SK-N-SH treated with all-trans-retinoic acid at 6 μM for 48 hours (cell line): ENCODE measurements at regions not wholly inside any gene's neighbourhood (a gene's known extent, or its start where the extent isn't known, plus 50 kb on each side); places are given as distances from the start of the nearest gene placed in this dataset.

Source experiments
- ATAC-seq: fragments of 200-7000 bp; cut with Tn5 transposase; 3 replicates; pipeline ENCODE4 v1.9.1; 2020; ENCODE audit warnings: mild to moderate bottlenecking, moderate library complexity
- ARNTL ChIP-seq: fragments of 450-650 bp; formaldehyde crosslinking; IDR thresholded peaks from 2 replicates; pipeline ENCODE4 v1.5.0; 2020; ENCODE audit warnings: low read depth, mild to moderate bottlenecking, moderate library complexity, borderline replicate concordance
- BACH2 ChIP-seq: fragments of 250-450 bp; sonication (Bioruptor Pico); IDR thresholded peaks from 2 replicates; pipeline ENCODE4 v1.9.0; 2021; ENCODE audit warnings: mild to moderate bottlenecking, borderline replicate concordance
- CSDC2 ChIP-seq: fragments of 250-450 bp; sonication (Bioruptor Pico); IDR thresholded peaks from 2 replicates; pipeline ENCODE4 v1.5.0; 2020; ENCODE audit warnings: mild to moderate bottlenecking, moderate library complexity
- ESRRG ChIP-seq: fragments of 250-450 bp; sonication (Bioruptor Pico); IDR thresholded peaks from 2 replicates; pipeline ENCODE4 v1.6.1; 2021; ENCODE audit warnings: mild to moderate bottlenecking
- GLIS3 ChIP-seq: fragments of 250-450 bp; sonication (Bioruptor Pico); IDR thresholded peaks from 2 replicates; pipeline ENCODE4 v1.5.0; 2020; ENCODE audit warnings: mild to moderate bottlenecking, moderate library complexity
- ISL1 ChIP-seq: fragments of 250-450 bp; sonication (Bioruptor Pico); IDR thresholded peaks from 2 replicates; pipeline ENCODE4 v2.1.2; 2022; ENCODE audit warnings: mild to moderate bottlenecking, moderate library complexity
- OSR1 ChIP-seq: fragments of 250-450 bp; sonication (Bioruptor Pico); IDR thresholded peaks from 2 replicates; pipeline ENCODE4 v1.8.0; 2022; ENCODE audit warnings: moderate library complexity, mild to moderate bottlenecking, inconsistent platforms
- PPARA ChIP-seq: fragments of 250-450 bp; sonication (Bioruptor Pico); IDR thresholded peaks from 2 replicates; pipeline ENCODE4 v1.5.0; 2020; ENCODE audit warnings: mild to moderate bottlenecking, borderline replicate concordance
- RARB ChIP-seq: fragments of 250-450 bp; sonication (Bioruptor Pico); IDR thresholded peaks from 2 replicates; pipeline ENCODE4 v1.8.0; 2021; ENCODE audit warnings: mild to moderate bottlenecking, moderate library complexity
- SNAI2 ChIP-seq: fragments of 250-450 bp; sonication (Bioruptor Pico); IDR thresholded peaks from 2 replicates; pipeline ENCODE4 v1.5.0; 2020; ENCODE audit warnings: mild to moderate bottlenecking, moderate library complexity
- TCF4 ChIP-seq: fragments of 250-450 bp; sonication (Bioruptor Pico); IDR thresholded peaks from 2 replicates; pipeline ENCODE4 v1.8.0; 2021; ENCODE audit warnings: mild to moderate bottlenecking, moderate library complexity, borderline replicate concordance
- TOX ChIP-seq: fragments of 250-450 bp; sonication (Bioruptor Pico); IDR thresholded peaks from 2 replicates; pipeline ENCODE4 v1.8.0; 2021; ENCODE audit warnings: mild to moderate bottlenecking, moderate library complexity, borderline replicate concordance
- ZC3H10 ChIP-seq: fragments of 250-450 bp; sonication (Bioruptor Pico); IDR thresholded peaks from 2 replicates; pipeline ENCODE4 v1.5.1; 2021; ENCODE audit warnings: mild to moderate bottlenecking, moderate library complexity
- ZFP3 ChIP-seq: fragments of 250-450 bp; sonication (Bioruptor Pico); IDR thresholded peaks from 2 replicates; pipeline ENCODE4 v1.5.0; 2020; ENCODE audit warnings: mild to moderate bottlenecking, moderate library complexity
- ZFP30 ChIP-seq: fragments of 450-650 bp; formaldehyde crosslinking; IDR thresholded peaks from 2 replicates; pipeline ENCODE4 v1.5.0; 2022; ENCODE audit warnings: mild to moderate bottlenecking, moderate library complexity
- ZNF565 ChIP-seq: fragments of 450-650 bp; formaldehyde crosslinking; conservative IDR thresholded peaks from 2 replicates; pipeline ENCODE4 v1.5.0; 2020; ENCODE audit warnings: low read depth, mild to moderate bottlenecking, moderate library complexity
- ZNF70 ChIP-seq: fragments of 450-650 bp; formaldehyde crosslinking; IDR thresholded peaks from 2 replicates; pipeline ENCODE4 v1.5.0; 2020; ENCODE audit warnings: mild to moderate bottlenecking, moderate library complexity
- ZNF8 ChIP-seq: fragments of 450-650 bp; formaldehyde crosslinking; IDR thresholded peaks from 2 replicates; pipeline ENCODE4 v1.5.0; 2020; ENCODE audit warnings: mild to moderate bottlenecking, moderate library complexity
- TF ChIP-seq, protein P1 (sequence below): fragments of 250-450 bp; sonication (Bioruptor Pico); IDR thresholded peaks from 2 replicates; pipeline ENCODE4 v1.8.0; 2021; ENCODE audit warnings: low read depth, mild to moderate bottlenecking, moderate library complexity, borderline replicate concordance
- TF ChIP-seq, protein P2 (sequence below): fragments of 250-450 bp; sonication (Bioruptor Pico); IDR thresholded peaks from 2 replicates; pipeline ENCODE4 v1.5.0; 2020; ENCODE audit warnings: mild to moderate bottlenecking, moderate library complexity
- TF ChIP-seq, protein P3 (sequence below): fragments of 250-450 bp; sonication (Bioruptor Pico); IDR thresholded peaks from 2 replicates; pipeline ENCODE4 v1.5.1; 2021; ENCODE audit warnings: mild to moderate bottlenecking, moderate library complexity
- TF ChIP-seq, protein P4 (sequence below): fragments of 250-450 bp; sonication (Bioruptor Pico); IDR thresholded peaks from 2 replicates; pipeline ENCODE4 v1.8.0; 2020; ENCODE audit warnings: mild to moderate bottlenecking, moderate library complexity, borderline replicate concordance
- TF ChIP-seq, protein P5 (sequence below): fragments of 250-450 bp; sonication (Bioruptor Pico); IDR thresholded peaks from 2 replicates; pipeline ENCODE4 v1.5.1; 2020; ENCODE audit warnings: low read depth, mild to moderate bottlenecking, moderate library complexity

DNA sequence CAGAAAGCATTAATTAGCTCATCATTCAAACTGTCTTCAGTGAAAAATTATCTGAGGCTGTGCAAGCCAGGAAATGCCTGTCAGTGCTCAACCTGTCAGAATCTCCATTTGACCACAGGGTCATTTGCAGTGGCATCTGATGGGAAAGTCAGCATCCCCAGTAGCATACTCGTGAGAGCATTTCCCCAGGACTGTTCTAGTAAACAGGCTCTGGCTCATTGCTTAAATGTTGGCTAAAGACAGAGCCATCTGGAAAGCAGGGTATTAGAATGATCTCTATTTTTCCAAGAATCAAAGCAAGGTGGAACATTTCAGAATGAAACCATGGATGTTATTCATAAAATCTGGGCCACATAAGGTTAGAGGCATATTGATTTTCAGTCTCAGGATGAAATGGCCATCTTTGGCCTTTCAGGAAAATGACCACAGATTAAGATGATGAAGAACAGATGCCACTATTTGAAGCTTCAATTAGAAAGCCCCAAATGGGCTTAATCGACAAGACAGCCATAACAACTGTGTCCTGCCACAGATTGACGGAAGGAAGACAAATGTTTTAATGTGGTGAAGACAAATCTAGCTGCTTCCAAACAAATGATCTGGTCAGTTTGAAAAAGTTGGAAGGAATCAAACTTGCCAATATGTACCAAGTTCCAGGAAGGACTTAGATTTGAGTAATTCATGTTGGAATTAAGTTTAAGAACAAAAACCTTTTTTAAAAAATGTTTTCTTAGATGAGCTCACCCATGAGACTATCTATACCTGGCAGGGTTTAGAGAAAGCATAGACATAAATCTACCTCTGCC, 94.0 kb upstream of the FAR2 start:
- TF ChIP-seq ISL1 (peak; percentile 77), ZFP3 (CRISPR knock-in tag) (0 out of 2 replicates have a peak, but pooled peaks have one; percentile 11), GLIS3 (peak; percentile 84; the same call in 1 of the 2 replicates), ZNF565 (CRISPR knock-in tag) (0 out of 2 replicates have a peak, but pooled peaks have one; percentile 57), OSR1 (CRISPR knock-in tag) (no peak), ZFP30 (no peak), RARB (CRISPR knock-in tag) (no peak), ZNF8 (CRISPR knock-in tag) (0 out of 2 replicates have a peak, but pooled peaks have one; percentile 24), ARNTL (CRISPR knock-in tag) (no peak), CSDC2 (CRISPR knock-in tag) (no peak), TCF4 (CRISPR knock-in tag) (peak; percentile 91), ESRRG (no peak; the same call in 1 of the 2 replicates), ZC3H10 (CRISPR knock-in tag) (no peak), TOX (peak; percentile 19; the same call in 1 of the 2 replicates), ZNF70 (CRISPR knock-in tag) (no peak), BACH2 (CRISPR knock-in tag) (no peak), PPARA (CRISPR knock-in tag) (no peak), SNAI2 (CRISPR knock-in tag) (0 out of 2 replicates have a peak, but pooled peaks have one; percentile 8)
- TF ChIP-seq, protein P1, sequence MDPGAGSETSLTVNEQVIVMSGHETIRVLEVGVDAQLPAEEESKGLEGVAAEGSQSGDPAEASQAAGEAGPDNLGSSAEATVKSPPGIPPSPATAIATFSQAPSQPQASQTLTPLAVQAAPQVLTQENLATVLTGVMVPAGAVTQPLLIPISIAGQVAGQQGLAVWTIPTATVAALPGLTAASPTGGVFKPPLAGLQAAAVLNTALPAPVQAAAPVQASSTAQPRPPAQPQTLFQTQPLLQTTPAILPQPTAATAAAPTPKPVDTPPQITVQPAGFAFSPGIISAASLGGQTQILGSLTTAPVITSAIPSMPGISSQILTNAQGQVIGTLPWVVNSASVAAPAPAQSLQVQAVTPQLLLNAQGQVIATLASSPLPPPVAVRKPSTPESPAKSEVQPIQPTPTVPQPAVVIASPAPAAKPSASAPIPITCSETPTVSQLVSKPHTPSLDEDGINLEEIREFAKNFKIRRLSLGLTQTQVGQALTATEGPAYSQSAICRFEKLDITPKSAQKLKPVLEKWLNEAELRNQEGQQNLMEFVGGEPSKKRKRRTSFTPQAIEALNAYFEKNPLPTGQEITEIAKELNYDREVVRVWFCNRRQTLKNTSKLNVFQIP (CRISPR knock-in tag): no peak
- TF ChIP-seq, protein P2, sequence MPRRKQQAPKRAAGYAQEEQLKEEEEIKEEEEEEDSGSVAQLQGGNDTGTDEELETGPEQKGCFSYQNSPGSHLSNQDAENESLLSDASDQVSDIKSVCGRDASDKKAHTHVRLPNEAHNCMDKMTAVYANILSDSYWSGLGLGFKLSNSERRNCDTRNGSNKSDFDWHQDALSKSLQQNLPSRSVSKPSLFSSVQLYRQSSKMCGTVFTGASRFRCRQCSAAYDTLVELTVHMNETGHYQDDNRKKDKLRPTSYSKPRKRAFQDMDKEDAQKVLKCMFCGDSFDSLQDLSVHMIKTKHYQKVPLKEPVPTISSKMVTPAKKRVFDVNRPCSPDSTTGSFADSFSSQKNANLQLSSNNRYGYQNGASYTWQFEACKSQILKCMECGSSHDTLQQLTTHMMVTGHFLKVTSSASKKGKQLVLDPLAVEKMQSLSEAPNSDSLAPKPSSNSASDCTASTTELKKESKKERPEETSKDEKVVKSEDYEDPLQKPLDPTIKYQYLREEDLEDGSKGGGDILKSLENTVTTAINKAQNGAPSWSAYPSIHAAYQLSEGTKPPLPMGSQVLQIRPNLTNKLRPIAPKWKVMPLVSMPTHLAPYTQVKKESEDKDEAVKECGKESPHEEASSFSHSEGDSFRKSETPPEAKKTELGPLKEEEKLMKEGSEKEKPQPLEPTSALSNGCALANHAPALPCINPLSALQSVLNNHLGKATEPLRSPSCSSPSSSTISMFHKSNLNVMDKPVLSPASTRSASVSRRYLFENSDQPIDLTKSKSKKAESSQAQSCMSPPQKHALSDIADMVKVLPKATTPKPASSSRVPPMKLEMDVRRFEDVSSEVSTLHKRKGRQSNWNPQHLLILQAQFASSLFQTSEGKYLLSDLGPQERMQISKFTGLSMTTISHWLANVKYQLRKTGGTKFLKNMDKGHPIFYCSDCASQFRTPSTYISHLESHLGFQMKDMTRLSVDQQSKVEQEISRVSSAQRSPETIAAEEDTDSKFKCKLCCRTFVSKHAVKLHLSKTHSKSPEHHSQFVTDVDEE: peak; percentile 75
- TF ChIP-seq, protein P3, sequence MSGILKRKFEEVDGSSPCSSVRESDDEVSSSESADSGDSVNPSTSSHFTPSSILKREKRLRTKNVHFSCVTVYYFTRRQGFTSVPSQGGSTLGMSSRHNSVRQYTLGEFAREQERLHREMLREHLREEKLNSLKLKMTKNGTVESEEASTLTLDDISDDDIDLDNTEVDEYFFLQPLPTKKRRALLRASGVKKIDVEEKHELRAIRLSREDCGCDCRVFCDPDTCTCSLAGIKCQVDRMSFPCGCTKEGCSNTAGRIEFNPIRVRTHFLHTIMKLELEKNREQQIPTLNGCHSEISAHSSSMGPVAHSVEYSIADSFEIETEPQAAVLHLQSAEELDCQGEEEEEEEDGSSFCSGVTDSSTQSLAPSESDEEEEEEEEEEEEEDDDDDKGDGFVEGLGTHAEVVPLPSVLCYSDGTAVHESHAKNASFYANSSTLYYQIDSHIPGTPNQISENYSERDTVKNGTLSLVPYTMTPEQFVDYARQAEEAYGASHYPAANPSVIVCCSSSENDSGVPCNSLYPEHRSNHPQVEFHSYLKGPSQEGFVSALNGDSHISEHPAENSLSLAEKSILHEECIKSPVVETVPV (CRISPR knock-in tag): 0 out of 2 replicates have a peak, but pooled peaks have one; percentile 12
- TF ChIP-seq, protein P4, sequence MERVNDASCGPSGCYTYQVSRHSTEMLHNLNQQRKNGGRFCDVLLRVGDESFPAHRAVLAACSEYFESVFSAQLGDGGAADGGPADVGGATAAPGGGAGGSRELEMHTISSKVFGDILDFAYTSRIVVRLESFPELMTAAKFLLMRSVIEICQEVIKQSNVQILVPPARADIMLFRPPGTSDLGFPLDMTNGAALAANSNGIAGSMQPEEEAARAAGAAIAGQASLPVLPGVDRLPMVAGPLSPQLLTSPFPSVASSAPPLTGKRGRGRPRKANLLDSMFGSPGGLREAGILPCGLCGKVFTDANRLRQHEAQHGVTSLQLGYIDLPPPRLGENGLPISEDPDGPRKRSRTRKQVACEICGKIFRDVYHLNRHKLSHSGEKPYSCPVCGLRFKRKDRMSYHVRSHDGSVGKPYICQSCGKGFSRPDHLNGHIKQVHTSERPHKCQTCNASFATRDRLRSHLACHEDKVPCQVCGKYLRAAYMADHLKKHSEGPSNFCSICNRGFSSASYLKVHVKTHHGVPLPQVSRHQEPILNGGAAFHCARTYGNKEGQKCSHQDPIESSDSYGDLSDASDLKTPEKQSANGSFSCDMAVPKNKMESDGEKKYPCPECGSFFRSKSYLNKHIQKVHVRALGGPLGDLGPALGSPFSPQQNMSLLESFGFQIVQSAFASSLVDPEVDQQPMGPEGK (CRISPR knock-in tag): no peak; the same call in 1 of the 2 replicates
- TF ChIP-seq, protein P5, sequence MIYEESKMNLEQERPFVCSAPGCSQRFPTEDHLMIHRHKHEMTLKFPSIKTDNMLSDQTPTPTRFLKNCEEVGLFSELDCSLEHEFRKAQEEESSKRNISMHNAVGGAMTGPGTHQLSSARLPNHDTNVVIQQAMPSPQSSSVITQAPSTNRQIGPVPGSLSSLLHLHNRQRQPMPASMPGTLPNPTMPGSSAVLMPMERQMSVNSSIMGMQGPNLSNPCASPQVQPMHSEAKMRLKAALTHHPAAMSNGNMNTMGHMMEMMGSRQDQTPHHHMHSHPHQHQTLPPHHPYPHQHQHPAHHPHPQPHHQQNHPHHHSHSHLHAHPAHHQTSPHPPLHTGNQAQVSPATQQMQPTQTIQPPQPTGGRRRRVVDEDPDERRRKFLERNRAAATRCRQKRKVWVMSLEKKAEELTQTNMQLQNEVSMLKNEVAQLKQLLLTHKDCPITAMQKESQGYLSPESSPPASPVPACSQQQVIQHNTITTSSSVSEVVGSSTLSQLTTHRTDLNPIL (CRISPR knock-in tag): peak; percentile 9; the same call in 1 of the 2 replicates
- peak; percentile 96 for ATAC-seq

DNA sequence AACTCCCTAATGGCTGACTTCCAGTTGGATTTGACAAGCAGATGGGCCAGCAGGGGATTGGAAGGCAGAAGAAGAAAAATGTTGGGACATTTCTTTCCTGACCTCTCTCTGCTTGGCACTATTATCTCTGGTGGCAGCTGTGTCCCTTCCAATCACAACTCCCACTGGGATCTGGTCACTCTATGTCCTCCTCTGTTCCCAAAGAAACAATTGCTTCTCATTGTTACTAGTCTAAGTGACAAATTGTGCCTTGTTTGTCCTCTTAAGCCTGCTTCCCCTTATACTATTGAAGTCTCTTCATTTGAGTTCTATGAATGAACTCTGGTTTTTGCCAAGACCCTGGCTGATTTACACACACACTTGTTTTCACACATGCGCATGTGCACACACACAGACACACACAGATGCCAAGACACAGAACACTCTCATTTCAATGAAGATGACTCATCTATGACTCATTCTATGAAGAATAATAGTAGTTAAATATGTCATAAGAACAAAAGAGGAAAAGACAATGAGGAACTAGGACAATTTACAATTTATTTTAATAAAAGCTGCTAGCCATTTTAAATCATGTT, 83.0 kb upstream of the FAR2 start:
- TF ChIP-seq TOX (no peak), TCF4 (CRISPR knock-in tag) (no peak), ZFP3 (CRISPR knock-in tag) (no peak), ISL1 (peak; percentile 79), ARNTL (CRISPR knock-in tag) (no peak)
- TF ChIP-seq, protein P3 (CRISPR knock-in tag): no peak
- TF ChIP-seq, protein P4 (CRISPR knock-in tag): 0 out of 2 replicates have a peak, but pooled peaks have one; percentile 22
- TF ChIP-seq, all 23 proteins: peak for 2
- ATAC-seq: peak; percentile 45; the same call in 2 of the 3 replicates
